GM23338 (cell line): ENCODE measurements at regions not wholly inside any gene's neighbourhood (a gene's known extent, or its start where the extent isn't known, plus 50 kb on each side); places are given as distances from the start of the nearest gene placed in this dataset.

Experiments used
- ATAC-seq: fragments of 200-7000 bp; cut with Tn5 transposase; 3 replicates; pipeline ENCODE4 v1.9.1; 2020
- DNase-seq: peaks from one replicate; pipeline ENCODE4 v3.0.0-alpha.2; 2015; ENCODE audit warnings: low spot score
- H2AFZ ChIP-seq: fragments of 200-600 bp; sonication (generic); 2 replicates; pipeline ENCODE4 v1.8.0; 2016; ENCODE audit warnings: antibody characterized with exemption, mild to moderate bottlenecking, moderate library complexity
- H3F3A ChIP-seq: fragments of 200-600 bp; sonication (generic); replicated peaks from 2 replicates; pipeline ENCODE4 v1.8.0; 2017; ENCODE audit warnings: antibody characterized with exemption, mixed run types, low read depth
- H3K27ac ChIP-seq: fragments of 200-600 bp; sonication (generic); 2 replicates; pipeline ENCODE4 v1.6.1; 2016; ENCODE audit warnings: low read depth
- H3K27me3 ChIP-seq: fragments of 200-600 bp; sonication (generic); 2 replicates; pipeline ENCODE4 v1.8.0; 2016; ENCODE audit warnings: mild to moderate bottlenecking, mixed run types, moderate library complexity; ENCODE audit not compliant: insufficient read depth
- H3K36me3 ChIP-seq: fragments of 200-600 bp; sonication (generic); 2 replicates; pipeline ENCODE4 v1.8.0; 2016; ENCODE audit warnings: mild to moderate bottlenecking; ENCODE audit not compliant: insufficient read depth
- H3K4me1 ChIP-seq: fragments of 200-600 bp; sonication (generic); 2 replicates; pipeline ENCODE4 v1.8.0; 2016; ENCODE audit warnings: mild to moderate bottlenecking, moderate library complexity; ENCODE audit not compliant: insufficient read depth
- H3K4me2 ChIP-seq: fragments of 200-600 bp; sonication (generic); 2 replicates; pipeline ENCODE4 v1.7.1; 2017; ENCODE audit warnings: mixed run types
- H3K4me3 ChIP-seq: fragments of 200-600 bp; sonication (generic); 2 replicates; pipeline ENCODE4 v1.6.1; 2016; ENCODE audit warnings: mixed run types
- H3K79me2 ChIP-seq: fragments of 200-600 bp; sonication (generic); replicated peaks from 2 replicates; pipeline ENCODE4 v1.8.0; 2017; ENCODE audit warnings: mild to moderate bottlenecking; ENCODE audit not compliant: insufficient read depth
- H3K9me2 ChIP-seq: fragments of 200-600 bp; sonication (generic); 2 replicates; pipeline ENCODE4 v1.8.0; 2017; ENCODE audit not compliant: insufficient read depth
- H4K20me1 ChIP-seq: fragments of 200-600 bp; sonication (generic); replicated peaks from 2 replicates; pipeline ENCODE4 v1.8.0; 2017; ENCODE audit warnings: mild to moderate bottlenecking; ENCODE audit not compliant: insufficient read depth
- H3K27ac Mint-ChIP-seq: 2 replicates; pipeline ENCODE4 v1.8.0; 2020; ENCODE audit warnings: inconsistent platforms, mild to moderate bottlenecking, moderate library complexity, mixed read lengths
- H3K27me3 Mint-ChIP-seq: 3 replicates; pipeline ENCODE4 v1.8.0; 2022; ENCODE audit warnings: low read depth, mild to moderate bottlenecking, moderate library complexity, mixed read lengths, inconsistent platforms; ENCODE audit not compliant: insufficient read depth, poor library complexity
- H3K36me3 Mint-ChIP-seq: 3 replicates; pipeline ENCODE4 v1.8.0; 2021; ENCODE audit warnings: low read depth, mild to moderate bottlenecking, inconsistent platforms, moderate library complexity, mixed read lengths
- H3K4me1 Mint-ChIP-seq: 3 replicates; pipeline ENCODE4 v1.8.0; 2020; ENCODE audit warnings: mild to moderate bottlenecking, inconsistent platforms, mixed read lengths
- H3K4me3 Mint-ChIP-seq: 3 replicates; pipeline ENCODE4 v1.8.0; 2021; ENCODE audit warnings: moderate library complexity, mild to moderate bottlenecking, inconsistent platforms, mixed read lengths
- H3K9me3 Mint-ChIP-seq: 3 replicates; pipeline ENCODE4 v1.8.0; 2020; ENCODE audit warnings: moderate library complexity, mild to moderate bottlenecking, inconsistent platforms, mixed read lengths
- CREB1 ChIP-seq: fragments of 250-450 bp; sonication (Bioruptor Pico); IDR thresholded peaks from 2 replicates; pipeline ENCODE4 v1.5.0; 2020; ENCODE audit warnings: low read depth, mild to moderate bottlenecking, moderate library complexity
- EZH2 ChIP-seq: fragments of 200-600 bp; sonication (generic); IDR thresholded peaks from one replicate; pipeline ENCODE4 v1.8.0; 2017; ENCODE audit warnings: antibody characterized with exemption, mild to moderate bottlenecking, low read depth; ENCODE audit not compliant: unreplicated experiment
- EZH2phosphoT487 ChIP-seq: fragments of 200-600 bp; sonication (generic); IDR thresholded peaks from one replicate; pipeline ENCODE4 v1.8.1; 2018; ENCODE audit warnings: antibody characterized with exemption; ENCODE audit not compliant: unreplicated experiment
- JUNB ChIP-seq: IDR thresholded peaks from one replicate; pipeline ENCODE4 v1.6.1; 2016; ENCODE audit warnings: antibody characterized with exemption; ENCODE audit not compliant: unreplicated experiment
- NANOG ChIP-seq: IDR thresholded peaks from 2 replicates; pipeline ENCODE4 v1.6.1; 2016; ENCODE audit warnings: antibody characterized with exemption, borderline replicate concordance
- POLR2AphosphoS5 ChIP-seq: IDR thresholded peaks from 2 replicates; pipeline ENCODE4 v1.6.1; 2016; ENCODE audit warnings: antibody characterized with exemption, low read depth
- STAT1 ChIP-seq: IDR thresholded peaks from one replicate; pipeline ENCODE4 v1.6.1; 2016; ENCODE audit warnings: antibody characterized with exemption; ENCODE audit not compliant: unreplicated experiment
- ZNF114 ChIP-seq: fragments of 250-450 bp; sonication (Bioruptor Pico); IDR thresholded peaks from 2 replicates; pipeline ENCODE4 v1.5.0; 2020; ENCODE audit warnings: mild to moderate bottlenecking, moderate library complexity
- TF ChIP-seq, protein P1 (sequence below): IDR thresholded peaks from one replicate; pipeline ENCODE4 v1.6.1; 2018; ENCODE audit warnings: antibody characterized with exemption; ENCODE audit not compliant: unreplicated experiment
- TF ChIP-seq, protein P2 (sequence below): fragments of 250-450 bp; sonication (Bioruptor Pico); IDR thresholded peaks from 2 replicates; pipeline ENCODE4 v1.5.0; 2020; ENCODE audit warnings: mild to moderate bottlenecking, moderate library complexity
- TF ChIP-seq, protein P3 (sequence below), 2 experiments: fragments of 200-600 bp in 1 of 2; sonication (generic) in 1 of 2; conservative IDR thresholded peaks; 2 replicates each; pipeline versions ENCODE4 v1.5.1 to v1.6.1; 2016 to 2017; ENCODE audit warnings: antibody characterized with exemption in 2 of 2, low read depth in 2 of 2, mild to moderate bottlenecking in 2 of 2, moderate library complexity in 1 of 2

DNA sequence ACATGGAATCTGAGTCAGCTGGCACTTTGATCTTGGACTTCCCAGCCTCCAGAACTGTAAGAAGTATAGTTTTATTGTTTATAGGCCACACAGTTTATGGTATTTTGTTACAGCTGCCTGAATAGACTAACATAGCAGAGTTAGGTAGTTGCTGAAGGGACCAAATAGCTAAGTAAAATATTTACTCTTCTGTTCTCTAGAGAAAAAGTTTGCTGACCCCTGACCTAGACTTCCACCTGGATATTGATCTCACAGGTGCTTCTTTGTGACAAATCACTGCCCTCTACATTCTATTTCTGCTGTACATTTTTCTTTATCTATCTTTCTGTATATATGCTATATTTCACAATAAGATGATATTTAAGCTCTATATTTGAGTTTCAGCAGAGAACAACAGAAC, 212.5 kb downstream of the CSNK2A3 start (continued):
- TF ChIP-seq, protein P1, sequence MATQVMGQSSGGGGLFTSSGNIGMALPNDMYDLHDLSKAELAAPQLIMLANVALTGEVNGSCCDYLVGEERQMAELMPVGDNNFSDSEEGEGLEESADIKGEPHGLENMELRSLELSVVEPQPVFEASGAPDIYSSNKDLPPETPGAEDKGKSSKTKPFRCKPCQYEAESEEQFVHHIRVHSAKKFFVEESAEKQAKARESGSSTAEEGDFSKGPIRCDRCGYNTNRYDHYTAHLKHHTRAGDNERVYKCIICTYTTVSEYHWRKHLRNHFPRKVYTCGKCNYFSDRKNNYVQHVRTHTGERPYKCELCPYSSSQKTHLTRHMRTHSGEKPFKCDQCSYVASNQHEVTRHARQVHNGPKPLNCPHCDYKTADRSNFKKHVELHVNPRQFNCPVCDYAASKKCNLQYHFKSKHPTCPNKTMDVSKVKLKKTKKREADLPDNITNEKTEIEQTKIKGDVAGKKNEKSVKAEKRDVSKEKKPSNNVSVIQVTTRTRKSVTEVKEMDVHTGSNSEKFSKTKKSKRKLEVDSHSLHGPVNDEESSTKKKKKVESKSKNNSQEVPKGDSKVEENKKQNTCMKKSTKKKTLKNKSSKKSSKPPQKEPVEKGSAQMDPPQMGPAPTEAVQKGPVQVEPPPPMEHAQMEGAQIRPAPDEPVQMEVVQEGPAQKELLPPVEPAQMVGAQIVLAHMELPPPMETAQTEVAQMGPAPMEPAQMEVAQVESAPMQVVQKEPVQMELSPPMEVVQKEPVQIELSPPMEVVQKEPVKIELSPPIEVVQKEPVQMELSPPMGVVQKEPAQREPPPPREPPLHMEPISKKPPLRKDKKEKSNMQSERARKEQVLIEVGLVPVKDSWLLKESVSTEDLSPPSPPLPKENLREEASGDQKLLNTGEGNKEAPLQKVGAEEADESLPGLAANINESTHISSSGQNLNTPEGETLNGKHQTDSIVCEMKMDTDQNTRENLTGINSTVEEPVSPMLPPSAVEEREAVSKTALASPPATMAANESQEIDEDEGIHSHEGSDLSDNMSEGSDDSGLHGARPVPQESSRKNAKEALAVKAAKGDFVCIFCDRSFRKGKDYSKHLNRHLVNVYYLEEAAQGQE, result no peak

DNA sequence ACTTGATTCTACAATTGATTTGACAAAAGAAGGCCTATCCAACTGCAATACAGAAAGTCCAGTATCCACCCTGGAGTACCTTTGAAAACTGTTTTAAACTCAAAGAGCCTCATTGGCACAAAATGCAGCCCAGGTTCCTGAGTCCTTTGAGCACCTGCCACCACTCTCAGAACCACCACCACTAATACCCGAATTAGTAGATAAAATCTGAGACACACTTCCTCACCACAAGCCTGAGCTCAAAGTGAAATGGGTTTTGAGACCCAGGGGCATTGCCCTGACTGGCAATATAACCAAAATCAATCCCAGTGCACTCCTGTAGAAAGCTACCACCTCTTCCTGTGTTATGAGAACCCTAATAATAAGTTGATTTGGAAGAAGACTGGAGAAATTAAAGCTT, 215.7 kb downstream of the CSNK2A3 start:
- H3K79me2 ChIP-seq, result no peaks in the 10 kb centered on the region
- H3K27me3 ChIP-seq, result no peaks in the 10 kb centered on the region
- Mint-ChIP-seq H3K9me3 (no peaks in the 10 kb centered on the region), H3K27me3 (no peaks in the 10 kb centered on the region), H3K27ac (no peak overlapping the region), H3K36me3 (no peaks in the 10 kb centered on the region), H3K4me1 (peaks cover 12% of the 10 kb centered on the region; the same call in 2 of the 3 replicates), H3K4me3 (no peak overlapping the region)
- ATAC-seq, result no peak
- no peak overlapping the region for H3K4me3 ChIP-seq
- no peak overlapping the region for H3K4me2 ChIP-seq
- no peak for TF ChIP-seq NANOG
- TF ChIP-seq ZNF114, result no peak
- TF ChIP-seq, protein P1, result no peak
- TF ChIP-seq, protein P2, sequence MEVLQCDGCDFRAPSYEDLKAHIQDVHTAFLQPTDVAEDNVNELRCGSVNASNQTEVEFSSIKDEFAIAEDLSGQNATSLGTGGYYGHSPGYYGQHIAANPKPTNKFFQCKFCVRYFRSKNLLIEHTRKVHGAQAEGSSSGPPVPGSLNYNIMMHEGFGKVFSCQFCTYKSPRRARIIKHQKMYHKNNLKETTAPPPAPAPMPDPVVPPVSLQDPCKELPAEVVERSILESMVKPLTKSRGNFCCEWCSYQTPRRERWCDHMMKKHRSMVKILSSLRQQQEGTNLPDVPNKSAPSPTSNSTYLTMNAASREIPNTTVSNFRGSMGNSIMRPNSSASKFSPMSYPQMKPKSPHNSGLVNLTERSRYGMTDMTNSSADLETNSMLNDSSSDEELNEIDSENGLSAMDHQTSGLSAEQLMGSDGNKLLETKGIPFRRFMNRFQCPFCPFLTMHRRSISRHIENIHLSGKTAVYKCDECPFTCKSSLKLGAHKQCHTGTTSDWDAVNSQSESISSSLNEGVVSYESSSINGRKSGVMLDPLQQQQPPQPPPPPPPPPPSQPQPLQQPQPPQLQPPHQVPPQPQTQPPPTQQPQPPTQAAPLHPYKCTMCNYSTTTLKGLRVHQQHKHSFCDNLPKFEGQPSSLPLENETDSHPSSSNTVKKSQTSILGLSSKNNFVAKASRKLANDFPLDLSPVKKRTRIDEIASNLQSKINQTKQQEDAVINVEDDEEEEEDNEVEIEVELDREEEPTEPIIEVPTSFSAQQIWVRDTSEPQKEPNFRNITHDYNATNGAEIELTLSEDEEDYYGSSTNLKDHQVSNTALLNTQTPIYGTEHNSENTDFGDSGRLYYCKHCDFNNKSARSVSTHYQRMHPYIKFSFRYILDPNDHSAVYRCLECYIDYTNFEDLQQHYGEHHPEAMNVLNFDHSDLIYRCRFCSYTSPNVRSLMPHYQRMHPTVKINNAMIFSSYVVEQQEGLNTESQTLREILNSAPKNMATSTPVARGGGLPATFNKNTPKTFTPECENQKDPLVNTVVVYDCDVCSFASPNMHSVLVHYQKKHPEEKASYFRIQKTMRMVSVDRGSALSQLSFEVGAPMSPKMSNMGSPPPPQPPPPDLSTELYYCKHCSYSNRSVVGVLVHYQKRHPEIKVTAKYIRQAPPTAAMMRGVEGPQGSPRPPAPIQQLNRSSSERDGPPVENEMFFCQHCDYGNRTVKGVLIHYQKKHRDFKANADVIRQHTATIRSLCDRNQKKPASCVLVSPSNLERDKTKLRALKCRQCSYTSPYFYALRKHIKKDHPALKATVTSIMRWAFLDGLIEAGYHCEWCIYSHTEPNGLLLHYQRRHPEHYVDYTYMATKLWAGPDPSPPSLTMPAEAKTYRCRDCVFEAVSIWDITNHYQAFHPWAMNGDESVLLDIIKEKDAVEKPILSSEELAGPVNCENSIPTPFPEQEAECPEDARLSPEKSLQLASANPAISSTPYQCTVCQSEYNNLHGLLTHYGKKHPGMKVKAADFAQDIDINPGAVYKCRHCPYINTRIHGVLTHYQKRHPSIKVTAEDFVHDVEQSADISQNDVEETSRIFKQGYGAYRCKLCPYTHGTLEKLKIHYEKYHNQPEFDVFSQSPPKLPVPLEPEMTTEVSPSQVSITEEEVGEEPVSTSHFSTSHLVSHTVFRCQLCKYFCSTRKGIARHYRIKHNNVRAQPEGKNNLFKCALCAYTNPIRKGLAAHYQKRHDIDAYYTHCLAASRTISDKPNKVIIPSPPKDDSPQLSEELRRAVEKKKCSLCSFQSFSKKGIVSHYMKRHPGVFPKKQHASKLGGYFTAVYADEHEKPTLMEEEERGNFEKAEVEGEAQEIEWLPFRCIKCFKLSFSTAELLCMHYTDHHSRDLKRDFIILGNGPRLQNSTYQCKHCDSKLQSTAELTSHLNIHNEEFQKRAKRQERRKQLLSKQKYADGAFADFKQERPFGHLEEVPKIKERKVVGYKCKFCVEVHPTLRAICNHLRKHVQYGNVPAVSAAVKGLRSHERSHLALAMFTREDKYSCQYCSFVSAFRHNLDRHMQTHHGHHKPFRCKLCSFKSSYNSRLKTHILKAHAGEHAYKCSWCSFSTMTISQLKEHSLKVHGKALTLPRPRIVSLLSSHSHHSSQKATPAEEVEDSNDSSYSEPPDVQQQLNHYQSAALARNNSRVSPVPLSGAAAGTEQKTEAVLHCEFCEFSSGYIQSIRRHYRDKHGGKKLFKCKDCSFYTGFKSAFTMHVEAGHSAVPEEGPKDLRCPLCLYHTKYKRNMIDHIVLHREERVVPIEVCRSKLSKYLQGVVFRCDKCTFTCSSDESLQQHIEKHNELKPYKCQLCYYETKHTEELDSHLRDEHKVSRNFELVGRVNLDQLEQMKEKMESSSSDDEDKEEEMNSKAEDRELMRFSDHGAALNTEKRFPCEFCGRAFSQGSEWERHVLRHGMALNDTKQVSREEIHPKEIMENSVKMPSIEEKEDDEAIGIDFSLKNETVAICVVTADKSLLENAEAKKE (CRISPR knock-in tag), result no peak
- TF ChIP-seq EZH2phosphoT487, result no peak
- TF ChIP-seq CREB1 (CRISPR knock-in tag), result no peak
- TF ChIP-seq, protein P3, sequence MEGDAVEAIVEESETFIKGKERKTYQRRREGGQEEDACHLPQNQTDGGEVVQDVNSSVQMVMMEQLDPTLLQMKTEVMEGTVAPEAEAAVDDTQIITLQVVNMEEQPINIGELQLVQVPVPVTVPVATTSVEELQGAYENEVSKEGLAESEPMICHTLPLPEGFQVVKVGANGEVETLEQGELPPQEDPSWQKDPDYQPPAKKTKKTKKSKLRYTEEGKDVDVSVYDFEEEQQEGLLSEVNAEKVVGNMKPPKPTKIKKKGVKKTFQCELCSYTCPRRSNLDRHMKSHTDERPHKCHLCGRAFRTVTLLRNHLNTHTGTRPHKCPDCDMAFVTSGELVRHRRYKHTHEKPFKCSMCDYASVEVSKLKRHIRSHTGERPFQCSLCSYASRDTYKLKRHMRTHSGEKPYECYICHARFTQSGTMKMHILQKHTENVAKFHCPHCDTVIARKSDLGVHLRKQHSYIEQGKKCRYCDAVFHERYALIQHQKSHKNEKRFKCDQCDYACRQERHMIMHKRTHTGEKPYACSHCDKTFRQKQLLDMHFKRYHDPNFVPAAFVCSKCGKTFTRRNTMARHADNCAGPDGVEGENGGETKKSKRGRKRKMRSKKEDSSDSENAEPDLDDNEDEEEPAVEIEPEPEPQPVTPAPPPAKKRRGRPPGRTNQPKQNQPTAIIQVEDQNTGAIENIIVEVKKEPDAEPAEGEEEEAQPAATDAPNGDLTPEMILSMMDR (conservative IDR thresholded peaks at IDR 0.05; ENCODE audit: low read depth in 2 of 2), result no peak
- TF ChIP-seq STAT1, result no peak
- no peak for TF ChIP-seq POLR2AphosphoS5
- TF ChIP-seq EZH2, result no peak
- TF ChIP-seq JUNB, result no peak
- no peaks in the 10 kb centered on the region for H3K9me2 ChIP-seq
- DNase-seq, result no peak
- H2AFZ ChIP-seq, result no peak overlapping the region
- H4K20me1 ChIP-seq, result no peaks in the 10 kb centered on the region
- H3F3A ChIP-seq, result no peaks in the 10 kb centered on the region
- H3K4me1 ChIP-seq, result no peaks in the 10 kb centered on the region
- H3K36me3 ChIP-seq, result no peaks in the 10 kb centered on the region
- H3K27ac ChIP-seq, result no peak overlapping the region
